ENCODE measurements at regions not wholly inside any gene's neighbourhood (a gene's known extent, or its start where the extent isn't known, plus 50 kb on each side); places are given as distances from the start of the nearest gene placed in this dataset.

- Histone ChIP-seq H3K9me3 (ENCODE audit: control extremely low read depth in 1 of 5, control insufficient read depth in 4 of 5, insufficient read depth in 2 of 5, low read depth in 1 of 5, low read length in 4 of 5) (no peaks in the 10 kb centered on the region), H3K4me1 (ENCODE audit: control extremely low read depth in 1 of 4, control insufficient read depth in 4 of 4, insufficient read depth in 4 of 4, low read length in 3 of 4) (no peaks in the 10 kb centered on the region), H3K4me3 (ENCODE audit: control insufficient read depth in 1 of 7, extremely low read depth in 1 of 7, insufficient read depth in 4 of 7, low read depth in 2 of 7, low read length in 6 of 7) (no peak overlapping the region), H3K36me3 (ENCODE audit: control insufficient read depth in 4 of 4, insufficient read depth in 4 of 4, low read length in 3 of 4) (no peaks in the 10 kb centered on the region), H3K27ac (ENCODE audit: insufficient read depth in 1 of 2, low read depth in 1 of 2, low read length in 2 of 2, poor library complexity in 1 of 2, severe bottlenecking in 2 of 2) (no peak overlapping the region), H3K27me3 (replicated peaks in 2 of 5; ENCODE audit: control insufficient read depth in 4 of 5, insufficient read depth in 5 of 5, low read length in 4 of 5) (peaks cover 0 to 3% (median 0%) of the 10 kb centered on the region in 5 experiments)
- WGBS (ENCODE audit: insufficient coverage): 92% methylated on average over 2 of the region's 7 CpGs
- CTCF ChIA-PET: no interaction called here
- no peak for DNase-seq
- POLR2A ChIA-PET: no interaction called here
Measured at GRCh38 chr20:52766645-52767435, 205.3 kb upstream of the TSHZ2 start.

- H3K4me3 ChIP-seq (ENCODE audit: control insufficient read depth in 1 of 7, extremely low read depth in 1 of 7, insufficient read depth in 4 of 7, low read depth in 2 of 7, low read length in 6 of 7): no peak overlapping the region
- ChIA-PET CTCF (no interaction called here), POLR2A (no interaction called here)
- H3K9me3 ChIP-seq (ENCODE audit: control extremely low read depth in 1 of 5, control insufficient read depth in 4 of 5, insufficient read depth in 2 of 5, low read depth in 1 of 5, low read length in 4 of 5): no peaks in the 10 kb centered on the region
- no peak for DNase-seq
- H3K4me1 ChIP-seq (ENCODE audit: control extremely low read depth in 1 of 4, control insufficient read depth in 4 of 4, insufficient read depth in 4 of 4, low read length in 3 of 4): no peaks in the 10 kb centered on the region
- H3K36me3 ChIP-seq (ENCODE audit: control insufficient read depth in 4 of 4, insufficient read depth in 4 of 4, low read length in 3 of 4): no peaks in the 10 kb centered on the region
- H3K27ac ChIP-seq (ENCODE audit: insufficient read depth in 1 of 2, low read depth in 1 of 2, low read length in 2 of 2, poor library complexity in 1 of 2, severe bottlenecking in 2 of 2): no peak overlapping the region
- H3K27me3 ChIP-seq (replicated peaks in 2 of 5; ENCODE audit: control insufficient read depth in 4 of 5, insufficient read depth in 5 of 5, low read length in 4 of 5): no peaks in the 10 kb centered on the region
- 93% methylated on average over 2 of the region's 9 CpGs for WGBS (ENCODE audit: insufficient coverage)
Measured at GRCh38 chr20:52763321-52763853, 208.8 kb upstream of the TSHZ2 start.

DNA sequence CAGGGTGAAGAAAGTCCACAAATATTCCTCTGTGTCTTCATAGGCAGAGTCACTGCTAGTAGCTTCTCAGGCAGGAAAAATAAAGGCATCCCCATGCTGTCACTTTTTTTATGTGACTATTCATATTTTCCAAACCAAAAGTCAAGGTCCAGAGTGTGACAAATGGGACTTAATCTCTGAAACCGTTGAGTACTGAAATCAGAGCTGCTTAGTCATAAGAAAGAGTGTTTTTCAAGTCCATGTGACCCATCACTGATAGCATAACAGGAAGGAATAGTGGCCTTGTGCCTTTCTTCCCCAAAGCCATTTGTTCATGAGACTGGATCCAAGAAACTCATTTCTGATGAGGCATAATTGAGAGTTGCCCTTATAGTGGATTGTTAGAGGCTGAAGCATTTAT lies 210.3 kb upstream of the TSHZ2 start:
- CTCF ChIA-PET: no interaction called here
- H3K4me3 ChIP-seq (ENCODE audit: control insufficient read depth in 1 of 7, extremely low read depth in 1 of 7, insufficient read depth in 4 of 7, low read depth in 2 of 7, low read length in 6 of 7): no peak overlapping the region
- 25% methylated on average over 1 of the region's 1 CpG for WGBS (ENCODE audit: insufficient coverage)

GRCh38 chr20:52760791-52761190 lies 211.4 kb upstream of the TSHZ2 start:
- no peaks in the 10 kb centered on the region for H3K36me3 ChIP-seq (ENCODE audit: control insufficient read depth in 4 of 4, insufficient read depth in 4 of 4, low read length in 3 of 4)
- H3K4me3 ChIP-seq (ENCODE audit: control insufficient read depth in 1 of 7, extremely low read depth in 1 of 7, insufficient read depth in 4 of 7, low read depth in 2 of 7, low read length in 6 of 7): no peak overlapping the region
- no peak overlapping the region for H3K27ac ChIP-seq (ENCODE audit: insufficient read depth in 1 of 2, low read depth in 1 of 2, low read length in 2 of 2, poor library complexity in 1 of 2, severe bottlenecking in 2 of 2)
- H3K27me3 ChIP-seq (replicated peaks in 2 of 5; ENCODE audit: control insufficient read depth in 4 of 5, insufficient read depth in 5 of 5, low read length in 4 of 5): no peaks in the 10 kb centered on the region
- ChIA-PET POLR2A (no interaction called here), CTCF (no interaction called here)
- no peaks in the 10 kb centered on the region for H3K9me3 ChIP-seq (ENCODE audit: control extremely low read depth in 1 of 5, control insufficient read depth in 4 of 5, insufficient read depth in 2 of 5, low read depth in 1 of 5, low read length in 4 of 5)
- no peaks in the 10 kb centered on the region for H3K4me1 ChIP-seq (ENCODE audit: control extremely low read depth in 1 of 4, control insufficient read depth in 4 of 4, insufficient read depth in 4 of 4, low read length in 3 of 4)
- DNase-seq: no peak
- 97% methylated on average over 3 of the region's 3 CpGs for WGBS (ENCODE audit: insufficient coverage)

More for the DNA sequence above, 210.3 kb upstream of the TSHZ2 start:
- H3K4me1 ChIP-seq (ENCODE audit: control extremely low read depth in 1 of 4, control insufficient read depth in 4 of 4, insufficient read depth in 4 of 4, low read length in 3 of 4): no peaks in the 10 kb centered on the region
- H3K27me3 ChIP-seq (replicated peaks in 2 of 5; ENCODE audit: control insufficient read depth in 4 of 5, insufficient read depth in 5 of 5, low read length in 4 of 5): no peaks in the 10 kb centered on the region
- H3K9me3 ChIP-seq (ENCODE audit: control extremely low read depth in 1 of 5, control insufficient read depth in 4 of 5, insufficient read depth in 2 of 5, low read depth in 1 of 5, low read length in 4 of 5): no peaks in the 10 kb centered on the region
- DNase-seq: no peak
- no peak overlapping the region for H3K27ac ChIP-seq (ENCODE audit: insufficient read depth in 1 of 2, low read depth in 1 of 2, low read length in 2 of 2, poor library complexity in 1 of 2, severe bottlenecking in 2 of 2)
- no peaks in the 10 kb centered on the region for H3K36me3 ChIP-seq (ENCODE audit: control insufficient read depth in 4 of 4, insufficient read depth in 4 of 4, low read length in 3 of 4)
- POLR2A ChIA-PET: no interaction called here

GRCh38 chr20:52757411-52757810 lies 214.7 kb upstream of the TSHZ2 start:
- Histone ChIP-seq H3K27me3 (replicated peaks in 2 of 5; ENCODE audit: control insufficient read depth in 4 of 5, insufficient read depth in 5 of 5, low read length in 4 of 5) (no peaks in the 10 kb centered on the region), H3K4me1 (ENCODE audit: control extremely low read depth in 1 of 4, control insufficient read depth in 4 of 4, insufficient read depth in 4 of 4, low read length in 3 of 4) (no peaks in the 10 kb centered on the region), H3K4me3 (ENCODE audit: control insufficient read depth in 1 of 7, extremely low read depth in 1 of 7, insufficient read depth in 4 of 7, low read depth in 2 of 7, low read length in 6 of 7) (no peak overlapping the region), H3K36me3 (ENCODE audit: control insufficient read depth in 4 of 4, insufficient read depth in 4 of 4, low read length in 3 of 4) (no peaks in the 10 kb centered on the region), H3K27ac (ENCODE audit: insufficient read depth in 1 of 2, low read depth in 1 of 2, low read length in 2 of 2, poor library complexity in 1 of 2, severe bottlenecking in 2 of 2) (no peak overlapping the region), H3K9me3 (ENCODE audit: control extremely low read depth in 1 of 5, control insufficient read depth in 4 of 5, insufficient read depth in 2 of 5, low read depth in 1 of 5, low read length in 4 of 5) (no peaks in the 10 kb centered on the region)
- ChIA-PET CTCF (no interaction called here), POLR2A (no interaction called here)
- no CpG with 5 or more reads among the region's 3 CpGs for WGBS (ENCODE audit: insufficient coverage)
- no peak for DNase-seq

DNA sequence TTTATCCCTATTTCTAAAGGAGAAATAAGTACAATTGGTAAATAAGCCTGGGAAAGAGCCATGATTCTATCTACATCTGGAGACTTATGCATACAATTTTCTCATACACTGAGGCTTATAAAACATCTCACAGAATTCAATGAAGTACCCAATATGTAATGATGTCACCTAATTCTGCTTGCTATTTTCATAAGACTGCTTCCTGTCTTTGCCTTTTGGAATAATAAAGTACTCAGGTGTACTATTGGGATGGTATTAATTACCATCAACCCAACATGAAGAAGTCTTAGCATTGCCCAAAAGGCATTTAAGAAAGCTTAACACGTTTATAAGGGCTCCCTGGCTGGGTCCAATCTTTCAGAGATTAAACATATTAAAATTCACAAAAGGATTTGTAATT lies 216.4 kb upstream of the TSHZ2 start:
- H3K9me3 ChIP-seq (ENCODE audit: control extremely low read depth in 1 of 5, control insufficient read depth in 4 of 5, insufficient read depth in 2 of 5, low read depth in 1 of 5, low read length in 4 of 5): no peaks in the 10 kb centered on the region
- H3K27me3 ChIP-seq (replicated peaks in 2 of 5; ENCODE audit: control insufficient read depth in 4 of 5, insufficient read depth in 5 of 5, low read length in 4 of 5): no peaks in the 10 kb centered on the region
- no CpG with 5 or more reads among the region's 1 CpG for WGBS (ENCODE audit: insufficient coverage)
- no peak for DNase-seq
- ChIA-PET CTCF (no interaction called here), POLR2A (no interaction called here)
- H3K27ac ChIP-seq (ENCODE audit: insufficient read depth in 1 of 2, low read depth in 1 of 2, low read length in 2 of 2, poor library complexity in 1 of 2, severe bottlenecking in 2 of 2): no peak overlapping the region
- H3K4me1 ChIP-seq (ENCODE audit: control extremely low read depth in 1 of 4, control insufficient read depth in 4 of 4, insufficient read depth in 4 of 4, low read length in 3 of 4): no peaks in the 10 kb centered on the region
- no peaks in the 10 kb centered on the region for H3K36me3 ChIP-seq (ENCODE audit: control insufficient read depth in 4 of 4, insufficient read depth in 4 of 4, low read length in 3 of 4)
- no peak overlapping the region for H3K4me3 ChIP-seq (ENCODE audit: control insufficient read depth in 1 of 7, extremely low read depth in 1 of 7, insufficient read depth in 4 of 7, low read depth in 2 of 7, low read length in 6 of 7)

DNA sequence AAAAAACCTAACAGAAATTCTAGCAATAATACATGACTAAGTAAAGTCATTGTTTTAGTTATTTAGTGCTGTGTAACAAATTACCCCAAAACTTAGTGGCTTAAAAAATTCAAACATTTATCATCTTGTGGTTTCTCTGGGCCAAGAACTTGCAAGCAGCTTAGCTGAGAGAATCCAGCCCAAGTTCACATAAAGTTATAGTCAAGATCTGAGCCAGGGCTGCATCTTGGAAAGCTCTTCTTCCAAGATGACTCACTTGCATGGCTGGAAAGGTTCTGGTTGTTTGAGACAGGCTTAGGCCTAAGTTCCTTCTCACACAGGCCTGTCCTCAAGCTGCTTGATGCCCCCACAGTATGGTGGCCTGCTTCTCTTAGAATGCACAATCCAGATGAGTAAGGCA lies 217.8 kb upstream of the TSHZ2 start:
- ChIA-PET POLR2A (no interaction called here), CTCF (no interaction called here)
- Histone ChIP-seq H3K4me1 (ENCODE audit: control extremely low read depth in 1 of 4, control insufficient read depth in 4 of 4, insufficient read depth in 4 of 4, low read length in 3 of 4) (no peaks in the 10 kb centered on the region), H3K4me3 (ENCODE audit: control insufficient read depth in 1 of 7, extremely low read depth in 1 of 7, insufficient read depth in 4 of 7, low read depth in 2 of 7, low read length in 6 of 7) (no peak overlapping the region), H3K27me3 (replicated peaks in 2 of 5; ENCODE audit: control insufficient read depth in 4 of 5, insufficient read depth in 5 of 5, low read length in 4 of 5) (no peaks in the 10 kb centered on the region), H3K27ac (ENCODE audit: insufficient read depth in 1 of 2, low read depth in 1 of 2, low read length in 2 of 2, poor library complexity in 1 of 2, severe bottlenecking in 2 of 2) (no peak overlapping the region), H3K36me3 (ENCODE audit: control insufficient read depth in 4 of 4, insufficient read depth in 4 of 4, low read length in 3 of 4) (no peaks in the 10 kb centered on the region), H3K9me3 (ENCODE audit: control extremely low read depth in 1 of 5, control insufficient read depth in 4 of 5, insufficient read depth in 2 of 5, low read depth in 1 of 5, low read length in 4 of 5) (no peaks in the 10 kb centered on the region)
- no peak for DNase-seq
